Nephron (organoid): ENCODE measurements at regions not wholly inside any gene's neighbourhood (a gene's known extent, or its start where the extent isn't known, plus 50 kb on each side); places are given as distances from the start of the nearest gene placed in this dataset.

Experiments
- H3K27ac Mint-ChIP-seq, 3 experiments: 2 replicates each; pipeline ENCODE4 v1.8.0; 2020; ENCODE audit warnings: mixed read lengths in 3 of 3, mild to moderate bottlenecking in 2 of 3, moderate library complexity in 1 of 3
- H3K27me3 Mint-ChIP-seq: 2 replicates; pipeline ENCODE4 v1.8.0; 2021; ENCODE audit warnings: low read depth, mild to moderate bottlenecking, moderate library complexity, mixed read lengths
- H3K36me3 Mint-ChIP-seq: 2 replicates; pipeline ENCODE4 v1.8.0; 2020; ENCODE audit warnings: low read depth, mixed read lengths
- H3K4me1 Mint-ChIP-seq: 2 replicates; pipeline ENCODE4 v1.8.0; 2020; ENCODE audit warnings: mixed read lengths
- H3K4me3 Mint-ChIP-seq, 3 experiments: 2 replicates each; pipeline ENCODE4 v1.8.0; 2020; ENCODE audit warnings: mild to moderate bottlenecking in 3 of 3, mixed read lengths in 3 of 3, moderate library complexity in 2 of 3
- H3K9me3 Mint-ChIP-seq: 2 replicates; pipeline ENCODE4 v1.8.0; 2020; ENCODE audit warnings: mixed read lengths
- TF ChIP-seq, protein P1 (sequence below), 3 experiments: fragments of 200-600 bp; sonication (generic); IDR thresholded peaks; one replicate each; pipeline ENCODE4 v1.5.0; 2021; ENCODE audit warnings: antibody characterized with exemption in 3 of 3; ENCODE audit not compliant: unreplicated experiment in 3 of 3

GRCh38 chr5:56664025-56664424 is 151.3 kb upstream of the MAP3K1 start:
- peaks cover 7% of the 10 kb centered on the region for H3K9me3 Mint-ChIP-seq
- H3K4me3 Mint-ChIP-seq = no peak overlapping the region
- H3K27me3 Mint-ChIP-seq = peaks cover 4% of the 10 kb centered on the region
- TF ChIP-seq, protein P1, sequence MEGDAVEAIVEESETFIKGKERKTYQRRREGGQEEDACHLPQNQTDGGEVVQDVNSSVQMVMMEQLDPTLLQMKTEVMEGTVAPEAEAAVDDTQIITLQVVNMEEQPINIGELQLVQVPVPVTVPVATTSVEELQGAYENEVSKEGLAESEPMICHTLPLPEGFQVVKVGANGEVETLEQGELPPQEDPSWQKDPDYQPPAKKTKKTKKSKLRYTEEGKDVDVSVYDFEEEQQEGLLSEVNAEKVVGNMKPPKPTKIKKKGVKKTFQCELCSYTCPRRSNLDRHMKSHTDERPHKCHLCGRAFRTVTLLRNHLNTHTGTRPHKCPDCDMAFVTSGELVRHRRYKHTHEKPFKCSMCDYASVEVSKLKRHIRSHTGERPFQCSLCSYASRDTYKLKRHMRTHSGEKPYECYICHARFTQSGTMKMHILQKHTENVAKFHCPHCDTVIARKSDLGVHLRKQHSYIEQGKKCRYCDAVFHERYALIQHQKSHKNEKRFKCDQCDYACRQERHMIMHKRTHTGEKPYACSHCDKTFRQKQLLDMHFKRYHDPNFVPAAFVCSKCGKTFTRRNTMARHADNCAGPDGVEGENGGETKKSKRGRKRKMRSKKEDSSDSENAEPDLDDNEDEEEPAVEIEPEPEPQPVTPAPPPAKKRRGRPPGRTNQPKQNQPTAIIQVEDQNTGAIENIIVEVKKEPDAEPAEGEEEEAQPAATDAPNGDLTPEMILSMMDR (IDR thresholded peaks at IDR 0.05; ENCODE audit: unreplicated experiment in 3 of 3) = no peak
- H3K4me1 Mint-ChIP-seq = no peaks in the 10 kb centered on the region
- no peaks in the 10 kb centered on the region for H3K36me3 Mint-ChIP-seq
- H3K27ac Mint-ChIP-seq = peak overlapping the region in 2 of 3 experiments; percentile 59 to 81

- H3K4me1 Mint-ChIP-seq = no peaks in the 10 kb centered on the region
- TF ChIP-seq, protein P1 (IDR thresholded peaks at IDR 0.05; ENCODE audit: unreplicated experiment in 3 of 3) = no peak
- peak overlapping the region; percentile 16 to 81 (median 59) for H3K27ac Mint-ChIP-seq
- no peaks in the 10 kb centered on the region for H3K36me3 Mint-ChIP-seq
- H3K4me3 Mint-ChIP-seq = no peak overlapping the region
- H3K27me3 Mint-ChIP-seq = peaks cover 4% of the 10 kb centered on the region
- H3K9me3 Mint-ChIP-seq = peaks cover 7% of the 10 kb centered on the region
Measured at GRCh38 chr5:56663523-56663922, 151.8 kb upstream of the MAP3K1 start.

DNA sequence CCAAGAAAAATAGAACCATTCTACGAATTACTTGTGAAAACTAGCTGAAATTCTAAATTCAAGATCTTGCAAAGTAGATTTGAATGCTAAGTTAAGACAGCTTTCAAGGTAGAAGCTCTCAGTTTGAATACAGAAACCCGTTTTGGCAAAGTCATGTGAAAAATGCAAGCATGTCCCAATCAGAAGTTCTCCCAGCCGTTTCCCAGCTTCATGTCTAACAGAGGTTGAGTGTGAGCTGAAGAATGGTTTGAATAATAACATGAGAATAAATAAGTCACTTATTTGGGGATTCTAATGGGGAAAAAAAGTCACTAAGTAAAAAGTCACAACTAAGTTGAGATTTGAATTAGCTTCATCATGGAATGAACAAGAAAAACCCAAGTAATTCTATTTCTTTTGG is 152.5 kb upstream of the MAP3K1 start:
- Mint-ChIP-seq H3K4me1 (no peaks in the 10 kb centered on the region), H3K4me3 (no peak overlapping the region), H3K27me3 (peaks cover 4% of the 10 kb centered on the region), H3K9me3 (peaks cover 7% of the 10 kb centered on the region), H3K27ac (peak overlapping the region; percentile 16 to 81 (median 59)), H3K36me3 (no peaks in the 10 kb centered on the region)
- TF ChIP-seq, protein P1 (IDR thresholded peaks at IDR 0.05; ENCODE audit: unreplicated experiment in 3 of 3) = no peak

- TF ChIP-seq, protein P1 (IDR thresholded peaks at IDR 0.05; ENCODE audit: unreplicated experiment in 3 of 3) = no peak
- Mint-ChIP-seq H3K4me3 (no peak overlapping the region), H3K9me3 (no peaks in the 10 kb centered on the region), H3K27me3 (peaks cover 4% of the 10 kb centered on the region), H3K27ac (no peak overlapping the region), H3K4me1 (no peaks in the 10 kb centered on the region), H3K36me3 (no peaks in the 10 kb centered on the region)
Measured at GRCh38 chr5:56659971-56660370, 155.4 kb upstream of the MAP3K1 start.

DNA sequence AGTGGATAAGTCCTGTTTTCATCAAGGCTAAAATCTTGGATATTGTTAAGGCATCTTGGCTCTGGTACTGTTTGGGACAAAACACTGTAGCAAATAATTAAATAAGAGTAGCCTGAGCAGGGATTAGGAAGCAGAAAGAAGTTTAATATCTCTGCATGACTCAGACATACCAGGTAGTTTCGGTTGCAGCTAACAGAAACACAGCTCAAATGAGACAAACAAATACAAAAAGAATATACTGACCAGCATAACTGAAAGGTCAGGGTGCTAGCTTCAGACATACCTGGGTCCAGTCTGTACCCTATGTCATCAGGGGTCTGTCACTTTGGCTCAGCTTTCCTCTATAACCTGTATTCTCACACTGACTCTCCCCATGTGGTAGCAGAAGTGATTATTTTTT is 156.4 kb upstream of the MAP3K1 start:
- no peaks in the 10 kb centered on the region for H3K36me3 Mint-ChIP-seq

More for the DNA sequence above, 156.4 kb upstream of the MAP3K1 start:
- TF ChIP-seq, protein P1 (IDR thresholded peaks at IDR 0.05; ENCODE audit: unreplicated experiment in 3 of 3) = no peak
- H3K9me3 Mint-ChIP-seq = no peaks in the 10 kb centered on the region
- H3K4me1 Mint-ChIP-seq = no peaks in the 10 kb centered on the region
- H3K27ac Mint-ChIP-seq = peak overlapping the region in 1 of 3 experiments; percentile 19
- no peak overlapping the region for H3K4me3 Mint-ChIP-seq
- peaks cover 4% of the 10 kb centered on the region for H3K27me3 Mint-ChIP-seq
